IPS-18a (cell line): ENCODE measurements at regions not wholly inside any gene's neighbourhood (a gene's known extent, or its start where the extent isn't known, plus 50 kb on each side); places are given as distances from the start of the nearest gene placed in this dataset.
"Not testable (repeated sequence)": the region's sequence is repeated elsewhere in the genome, so short reads cannot be mapped to it uniquely, and the experiment has no call there.

Source experiments
- H3K27ac ChIP-seq: one replicate; pipeline ENCODE4 v1.5.1; 2013; ENCODE audit warnings: low read length
- H3K27me3 ChIP-seq: one replicate; pipeline ENCODE4 v1.6.1; 2013; ENCODE audit warnings: mild to moderate bottlenecking, low read length; ENCODE audit not compliant: control insufficient read depth, insufficient read depth
- H3K36me3 ChIP-seq: one replicate; pipeline ENCODE4 v1.6.1; 2013; ENCODE audit warnings: low read depth, low read length; ENCODE audit not compliant: control insufficient read depth
- H3K4me1 ChIP-seq: one replicate; pipeline ENCODE4 v1.6.1; 2013; ENCODE audit warnings: low read depth, low read length; ENCODE audit not compliant: control insufficient read depth
- H3K4me3 ChIP-seq: one replicate; pipeline ENCODE4 v1.5.1; 2013; ENCODE audit warnings: low read length
- H3K9ac ChIP-seq: one replicate; pipeline ENCODE4 v1.6.1; 2013; ENCODE audit warnings: mild to moderate bottlenecking, low read length, moderate library complexity
- H3K9me3 ChIP-seq: one replicate; pipeline ENCODE4 v1.6.1; 2013; ENCODE audit warnings: low read depth, low read length; ENCODE audit not compliant: control insufficient read depth

DNA sequence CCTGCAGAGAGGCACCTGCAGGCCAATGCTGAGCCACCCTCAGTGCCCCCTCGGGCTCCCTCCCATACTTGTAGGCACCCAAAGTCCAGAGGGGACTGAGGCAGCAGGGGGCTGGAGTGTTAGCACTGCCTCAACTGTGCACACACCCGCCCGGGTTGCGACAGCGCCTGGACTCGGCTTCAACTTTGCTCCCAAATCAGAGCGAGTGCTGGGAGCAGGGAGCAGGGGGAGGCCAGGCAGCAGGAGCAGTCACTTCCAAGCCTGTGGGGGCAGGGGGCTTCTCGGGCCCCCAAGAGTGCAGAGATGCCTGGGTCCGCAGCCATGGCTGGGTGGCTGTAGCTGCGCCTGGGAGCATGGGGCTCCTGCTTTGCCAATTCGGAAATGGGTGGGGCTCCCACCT, 79.5 kb downstream of the DISP1 start:
- H3K4me3 ChIP-seq = no peak overlapping the region
- H3K9me3 ChIP-seq = no peaks in the 10 kb centered on the region
- no peak overlapping the region for H3K9ac ChIP-seq
- H3K27me3 ChIP-seq = no peaks in the 10 kb centered on the region
- no peak overlapping the region for H3K27ac ChIP-seq
- H3K4me1 ChIP-seq = no peaks in the 10 kb centered on the region
- H3K36me3 ChIP-seq = no peaks in the 10 kb centered on the region

DNA sequence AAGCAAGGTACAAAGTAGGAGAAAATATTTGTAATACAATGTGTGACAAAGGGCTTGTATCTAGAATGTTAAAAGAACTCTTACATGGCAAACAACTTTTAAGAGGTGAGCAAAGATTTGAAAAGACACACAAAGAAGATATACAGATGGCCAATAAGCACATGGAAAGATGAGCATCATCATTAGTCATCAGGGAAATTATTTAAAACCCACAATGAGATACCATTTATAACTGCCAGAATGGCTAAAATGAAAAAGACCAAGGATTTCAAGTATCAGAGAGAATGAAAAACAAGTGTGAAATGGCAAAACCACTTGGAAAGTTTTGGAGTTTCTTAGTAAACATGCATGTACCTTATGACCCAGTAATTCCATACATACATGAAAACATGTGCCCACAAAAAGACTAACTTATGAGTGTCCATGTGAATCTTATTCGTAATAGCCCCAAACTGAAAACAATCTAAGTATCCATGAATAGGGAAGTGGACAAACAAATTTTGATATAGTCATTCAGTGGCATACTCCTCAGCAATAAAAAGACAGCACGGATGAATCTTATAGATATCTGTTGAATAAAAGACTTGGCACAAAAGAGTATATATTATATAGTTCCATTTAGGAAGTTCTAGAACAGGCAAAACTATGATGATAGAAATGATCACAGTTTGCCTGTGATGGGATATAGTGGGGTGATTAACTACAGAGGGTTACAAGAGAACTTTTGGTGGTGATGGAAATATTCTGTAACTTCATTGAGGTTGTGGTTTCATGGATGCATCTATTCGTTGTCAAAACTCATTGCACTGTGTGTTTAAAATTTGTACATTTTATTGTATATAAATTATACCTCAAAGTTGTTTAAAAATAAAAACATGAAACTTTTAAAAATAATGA, 82.0 kb downstream of the DISP1 start:
- no peak overlapping the region for H3K27ac ChIP-seq
- H3K4me1 ChIP-seq = no peaks in the 10 kb centered on the region
- no peaks in the 10 kb centered on the region for H3K9me3 ChIP-seq
- no peaks in the 10 kb centered on the region for H3K27me3 ChIP-seq
- H3K9ac ChIP-seq = no peak overlapping the region
- no peak overlapping the region for H3K4me3 ChIP-seq
- H3K36me3 ChIP-seq = no peaks in the 10 kb centered on the region

DNA sequence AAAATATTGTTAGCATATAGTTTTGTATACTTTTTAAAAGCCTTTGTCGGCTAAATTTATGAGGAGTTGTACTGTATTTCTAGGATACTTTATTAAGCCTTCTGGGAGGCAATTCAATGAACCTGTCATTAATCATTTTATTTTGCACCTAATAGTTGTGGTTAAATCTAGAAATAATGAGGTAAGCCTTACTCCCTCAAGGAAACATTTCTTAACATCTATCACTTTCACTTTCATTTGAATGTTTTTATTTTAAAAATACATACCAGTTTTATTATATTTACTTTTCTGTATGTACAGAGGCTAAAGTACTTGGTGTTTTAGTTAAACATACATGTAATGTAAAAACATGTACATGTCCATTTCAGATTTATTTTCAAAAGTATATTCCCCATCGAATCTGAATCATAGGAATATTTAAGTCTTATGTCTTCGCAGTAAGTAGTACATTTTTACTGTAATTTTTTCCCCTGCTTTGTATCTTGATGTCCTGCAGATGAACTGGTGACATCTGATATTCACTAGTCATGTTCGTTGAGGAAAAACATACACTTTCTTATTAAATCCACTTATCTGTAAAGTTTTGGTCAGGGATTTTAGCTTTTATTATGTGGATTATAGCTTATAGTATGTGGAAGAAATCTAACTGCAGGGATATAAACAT, 82.8 kb downstream of the DISP1 start:
- H3K4me3 ChIP-seq = no peak overlapping the region
- no peaks in the 10 kb centered on the region for H3K27me3 ChIP-seq
- H3K9ac ChIP-seq = no peak overlapping the region

DNA sequence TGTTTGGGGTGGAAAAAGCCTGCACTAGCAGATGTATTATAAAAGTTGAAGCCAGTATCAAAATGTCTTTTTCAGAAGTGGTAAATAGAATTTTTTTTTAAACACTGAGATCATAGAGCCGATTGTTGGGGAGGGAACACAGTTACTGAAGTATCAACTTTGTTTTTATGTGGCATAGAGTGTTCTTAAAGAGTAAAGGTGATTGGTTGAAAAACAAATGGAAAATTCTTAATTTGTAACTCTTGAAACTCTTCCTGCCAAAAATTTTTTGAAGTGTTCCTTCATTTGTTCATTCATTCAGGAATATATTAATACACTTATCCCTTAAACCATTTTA, 83.3 kb downstream of the DISP1 start:
- no peak overlapping the region for H3K27ac ChIP-seq
- H3K9ac ChIP-seq = no peak overlapping the region
- H3K4me3 ChIP-seq = no peak overlapping the region
- H3K27me3 ChIP-seq = no peaks in the 10 kb centered on the region
- H3K9me3 ChIP-seq = no peaks in the 10 kb centered on the region
- no peaks in the 10 kb centered on the region for H3K4me1 ChIP-seq
- H3K36me3 ChIP-seq = no peaks in the 10 kb centered on the region

More for the DNA sequence above, 82.8 kb downstream of the DISP1 start:
- no peaks in the 10 kb centered on the region for H3K36me3 ChIP-seq
- no peaks in the 10 kb centered on the region for H3K4me1 ChIP-seq
- H3K27ac ChIP-seq = no peak overlapping the region
- no peaks in the 10 kb centered on the region for H3K9me3 ChIP-seq

DNA sequence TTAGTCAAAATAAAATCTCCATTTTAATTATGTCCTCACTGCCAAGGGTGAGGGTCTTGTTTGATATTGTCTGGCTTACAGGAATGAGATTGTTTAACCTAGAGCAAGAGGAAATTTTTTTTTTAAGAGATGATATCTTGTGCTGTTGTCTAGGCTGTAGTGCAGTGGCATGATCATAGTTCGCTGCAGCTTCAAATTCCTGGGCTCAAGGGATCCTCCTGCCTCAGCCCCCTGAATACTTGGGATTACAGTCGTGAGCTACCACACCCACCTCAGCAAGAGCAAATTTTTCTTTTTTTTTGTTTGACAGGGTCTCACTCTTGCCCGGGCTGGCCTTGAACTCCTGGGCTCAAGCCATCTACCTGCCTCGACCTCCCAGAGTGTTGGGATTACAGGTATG, 84.6 kb downstream of the DISP1 start:
- H3K9ac ChIP-seq = no peak overlapping the region
- H3K9me3 ChIP-seq = no peaks in the 10 kb centered on the region
- no peak overlapping the region for H3K4me3 ChIP-seq
- no peaks in the 10 kb centered on the region for H3K36me3 ChIP-seq
- no peak overlapping the region for H3K27ac ChIP-seq
- no peaks in the 10 kb centered on the region for H3K27me3 ChIP-seq
- no peaks in the 10 kb centered on the region for H3K4me1 ChIP-seq

DNA sequence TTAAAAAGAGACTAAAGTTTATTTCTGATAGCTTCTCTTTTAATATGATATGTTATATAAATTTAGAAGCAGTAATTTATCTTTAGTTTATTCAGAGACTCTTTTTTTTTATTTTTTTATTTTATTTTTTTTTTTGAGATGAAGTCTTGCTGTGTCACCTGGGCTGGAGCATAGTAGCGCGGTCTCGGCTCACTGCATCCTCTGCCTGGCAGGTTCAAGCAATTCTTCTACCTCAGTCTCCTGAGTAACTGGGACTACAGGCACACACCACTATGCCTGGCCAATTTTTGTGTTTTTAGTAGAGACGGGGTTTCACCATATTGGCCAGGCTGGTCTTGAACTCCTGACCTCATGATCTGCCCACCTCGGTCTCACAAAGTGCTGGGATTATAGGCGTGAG, 89.6 kb downstream of the DISP1 start:
- no peak overlapping the region for H3K9ac ChIP-seq
- no peaks in the 10 kb centered on the region for H3K9me3 ChIP-seq
- no peaks in the 10 kb centered on the region for H3K27me3 ChIP-seq
- H3K4me1 ChIP-seq = no peaks in the 10 kb centered on the region
- no peak overlapping the region for H3K27ac ChIP-seq
- H3K36me3 ChIP-seq = no peaks in the 10 kb centered on the region
- H3K4me3 ChIP-seq = no peak overlapping the region

DNA sequence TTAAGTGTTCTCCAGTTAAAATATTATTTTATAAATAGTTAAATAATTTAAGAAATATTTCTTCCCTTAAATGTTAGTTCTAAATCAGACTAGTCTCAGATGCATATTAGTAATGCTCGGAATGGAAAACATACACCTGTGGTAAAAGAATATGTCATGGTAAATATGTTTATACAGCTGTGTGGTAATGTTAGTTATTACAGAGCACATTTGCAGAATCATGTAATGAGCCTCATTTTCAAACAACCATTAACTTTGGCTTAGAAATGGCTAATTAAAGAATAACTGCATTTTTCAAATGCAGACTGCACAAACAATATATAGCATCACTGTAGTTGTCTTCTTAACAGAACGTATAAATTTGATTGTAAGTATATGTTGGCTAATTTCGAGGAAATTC, 90.3 kb downstream of the DISP1 start:
- Histone ChIP-seq H3K4me3 (no peak overlapping the region), H3K27ac (no peak overlapping the region)

DNA sequence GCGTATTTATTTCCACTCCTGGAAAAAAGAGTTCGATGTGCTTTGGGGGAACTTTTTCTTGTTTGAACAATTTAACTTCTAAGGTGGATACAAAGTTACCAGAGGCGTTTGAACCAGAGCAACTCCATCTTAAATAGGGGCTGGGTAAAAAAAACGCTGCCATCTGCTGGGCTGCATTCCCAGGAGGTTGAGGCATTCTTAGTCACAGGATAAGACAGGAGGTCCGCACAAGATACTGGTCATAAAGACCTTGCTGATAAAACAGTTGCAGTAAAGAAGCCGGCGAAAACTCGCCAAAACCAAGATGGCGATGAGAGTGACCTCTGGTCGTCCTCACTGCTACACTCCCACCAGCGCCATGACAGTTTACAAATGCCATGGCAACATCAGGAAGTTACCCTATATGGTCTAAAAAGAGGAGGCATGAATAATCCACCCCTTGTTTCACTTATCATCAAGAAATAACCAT, 91.5 kb downstream of the DISP1 start:
- not testable (repeated sequence) for H3K9ac ChIP-seq, H3K4me3 ChIP-seq, H3K27me3 ChIP-seq, H3K9me3 ChIP-seq, H3K4me1 ChIP-seq, H3K36me3 ChIP-seq, H3K27ac ChIP-seq

More for the DNA sequence above, 90.3 kb downstream of the DISP1 start:
- Histone ChIP-seq H3K9ac (no peak overlapping the region), H3K9me3 (no peaks in the 10 kb centered on the region), H3K4me1 (no peaks in the 10 kb centered on the region), H3K36me3 (no peaks in the 10 kb centered on the region), H3K27me3 (no peaks in the 10 kb centered on the region)

DNA sequence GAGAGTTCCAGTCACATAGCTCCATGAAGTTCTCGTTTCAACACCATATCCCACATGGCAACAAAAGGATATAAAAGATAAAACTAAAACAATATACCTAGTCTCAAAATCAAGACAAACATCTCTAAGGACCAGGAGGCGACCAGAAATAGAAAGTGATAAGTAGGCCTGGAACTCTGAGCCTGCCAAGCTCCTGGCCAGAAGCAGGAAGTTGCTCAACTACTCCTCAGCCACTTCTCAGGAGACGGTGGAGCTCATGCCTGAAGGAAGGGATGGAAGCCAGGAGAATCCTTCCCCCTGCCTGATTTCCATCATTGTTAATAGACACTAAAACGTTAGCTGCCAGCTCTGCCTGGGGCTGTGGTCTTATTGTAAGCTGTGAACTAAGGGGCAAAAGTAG, 94.7 kb downstream of the DISP1 start:
- no peak overlapping the region for H3K4me3 ChIP-seq
- H3K27ac ChIP-seq = no peak overlapping the region
- no peaks in the 10 kb centered on the region for H3K4me1 ChIP-seq
- no peaks in the 10 kb centered on the region for H3K27me3 ChIP-seq
- H3K9ac ChIP-seq = no peak overlapping the region
- no peaks in the 10 kb centered on the region for H3K36me3 ChIP-seq
- no peaks in the 10 kb centered on the region for H3K9me3 ChIP-seq

DNA sequence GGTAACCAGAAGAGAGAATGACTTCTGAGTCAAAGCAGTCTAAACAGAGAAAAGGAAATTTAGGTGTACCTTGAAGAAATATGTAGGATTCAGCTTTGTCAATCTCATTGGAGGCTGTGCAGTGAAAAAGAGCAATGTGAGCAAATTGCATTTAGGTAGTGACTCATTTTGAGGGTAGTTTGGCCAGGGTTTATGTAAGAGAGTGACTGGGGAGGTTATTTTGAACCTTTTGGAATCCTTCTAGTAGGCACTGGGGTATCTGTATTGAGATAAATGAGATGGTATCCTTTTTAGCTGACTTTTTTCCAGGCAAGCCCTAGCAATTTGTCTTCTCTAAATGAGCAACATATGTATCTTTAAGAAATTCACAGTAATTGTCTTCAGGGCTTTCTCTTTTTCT, 95.9 kb downstream of the DISP1 start:
- Histone ChIP-seq H3K4me3 (no peak overlapping the region), H3K27ac (no peak overlapping the region), H3K4me1 (no peaks in the 10 kb centered on the region), H3K9me3 (no peaks in the 10 kb centered on the region), H3K36me3 (no peaks in the 10 kb centered on the region), H3K9ac (no peak overlapping the region), H3K27me3 (no peaks in the 10 kb centered on the region)

DNA sequence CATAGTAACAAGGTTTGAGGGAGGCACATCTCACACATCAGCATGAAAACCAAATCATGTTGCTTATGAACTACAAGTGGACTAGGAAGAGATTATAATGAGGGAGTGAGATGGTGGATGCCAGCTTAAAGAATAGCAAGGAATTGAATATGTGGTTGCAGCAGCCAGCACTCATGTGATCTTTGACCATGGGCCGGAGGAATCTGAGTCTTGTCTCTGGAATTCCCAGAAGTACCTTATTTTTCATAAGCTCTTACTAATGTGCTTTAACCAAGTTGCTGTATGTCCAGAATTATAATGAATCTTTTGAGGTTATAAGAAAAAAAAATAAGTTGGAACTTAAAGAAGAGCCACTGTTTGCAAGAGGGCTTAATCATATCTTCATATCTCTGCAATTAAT, 97.0 kb downstream of the DISP1 start:
- no peaks in the 10 kb centered on the region for H3K9me3 ChIP-seq
- no peak overlapping the region for H3K4me3 ChIP-seq
- H3K36me3 ChIP-seq = no peaks in the 10 kb centered on the region
- no peak overlapping the region for H3K9ac ChIP-seq
- H3K27me3 ChIP-seq = no peaks in the 10 kb centered on the region
- no peak overlapping the region for H3K27ac ChIP-seq
- no peaks in the 10 kb centered on the region for H3K4me1 ChIP-seq

DNA sequence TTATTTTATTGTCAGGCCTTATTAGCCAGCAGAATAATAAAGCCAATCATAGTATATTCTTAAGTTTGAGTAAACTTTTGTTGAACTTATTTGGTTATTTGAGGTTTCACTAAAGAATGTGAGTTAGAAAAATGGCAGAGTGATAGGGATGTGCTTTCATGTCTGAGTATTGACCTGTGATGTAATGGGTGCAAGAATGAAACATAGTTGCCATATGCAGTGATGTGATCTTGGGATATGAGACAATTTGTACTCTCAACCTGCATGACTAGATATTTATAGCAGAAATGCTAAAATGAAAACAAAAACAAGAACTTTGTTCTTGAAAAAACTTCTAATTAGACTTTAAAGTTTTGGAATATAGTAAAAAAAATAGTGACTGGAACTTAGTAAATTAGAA, 97.9 kb downstream of the DISP1 start:
- no peak overlapping the region for H3K9ac ChIP-seq
- H3K4me3 ChIP-seq = no peak overlapping the region
- no peak overlapping the region for H3K27ac ChIP-seq
- H3K36me3 ChIP-seq = no peaks in the 10 kb centered on the region
- H3K27me3 ChIP-seq = no peaks in the 10 kb centered on the region
- no peaks in the 10 kb centered on the region for H3K4me1 ChIP-seq
- H3K9me3 ChIP-seq = no peaks in the 10 kb centered on the region
